SU-DHL-6 (cell line): ENCODE measurements at regions not wholly inside any gene's neighbourhood (a gene's known extent, or its start where the extent isn't known, plus 50 kb on each side); places are given as distances from the start of the nearest gene placed in this dataset.

Experiments
- H2AFZ ChIP-seq: fragments of 200-600 bp; sonication (generic); 2 replicates; pipeline ENCODE4 v1.6.1; 2014; ENCODE audit warnings: low read depth, mild to moderate bottlenecking, moderate library complexity, mixed read lengths, antibody characterized with exemption, low read length; ENCODE audit not compliant: severe bottlenecking
- H3F3A ChIP-seq: fragments of 200-600 bp; shearing (Covaris generic); 2 replicates; pipeline ENCODE4 v1.6.0; 2016; ENCODE audit warnings: antibody characterized with exemption, mild to moderate bottlenecking; ENCODE audit not compliant: insufficient read depth
- H3K27ac ChIP-seq: fragments of 200-600 bp; sonication (generic); 2 replicates; pipeline ENCODE4 v1.5.1; 2016; ENCODE audit warnings: low read depth, mild to moderate bottlenecking, low read length, moderate library complexity, mixed read lengths
- H3K27me3 ChIP-seq: fragments of 200-600 bp; sonication (generic), shearing (Covaris generic); 2 replicates; pipeline ENCODE4 v1.6.0; 2014; ENCODE audit warnings: mild to moderate bottlenecking, low read length
- H3K36me3 ChIP-seq: fragments of 200-600 bp; sonication (generic); 2 replicates; pipeline ENCODE4 v1.6.1; 2014; ENCODE audit warnings: mild to moderate bottlenecking, low read length, mixed read lengths
- H3K4me2 ChIP-seq: fragments of 300-600, 200-600 bp; shearing (Covaris generic), sonication (generic); 2 replicates; pipeline ENCODE4 v1.6.0; 2014; ENCODE audit warnings: low read length, low read depth, mild to moderate bottlenecking; ENCODE audit not compliant: poor library complexity, severe bottlenecking
- H3K4me3 ChIP-seq: fragments of 200-600 bp; sonication (generic); 2 replicates; pipeline ENCODE4 v1.5.1; 2014; ENCODE audit warnings: antibody characterized with exemption, low read length, mild to moderate bottlenecking, mixed read lengths; ENCODE audit not compliant: insufficient read depth, poor library complexity, severe bottlenecking
- H3K79me2 ChIP-seq: fragments of 200-600 bp; sonication (generic); 2 replicates; pipeline ENCODE4 v1.6.1; 2014; ENCODE audit warnings: mild to moderate bottlenecking, low read length, moderate library complexity; ENCODE audit not compliant: insufficient read depth
- H3K9ac ChIP-seq: fragments of 200-600 bp; sonication (generic); 2 replicates; pipeline ENCODE4 v1.7.0; 2014; ENCODE audit warnings: mild to moderate bottlenecking, low read length
- H3K9me2 ChIP-seq: fragments of 200-600 bp; sonication (generic); replicated peaks from 2 replicates; pipeline ENCODE4 v1.6.1; 2014; ENCODE audit warnings: low read length; ENCODE audit not compliant: insufficient read depth
- H3K9me3 ChIP-seq: fragments of 200-600 bp; sonication (generic); 2 replicates; pipeline ENCODE4 v1.6.1; 2014; ENCODE audit warnings: low read length, mixed read lengths; ENCODE audit not compliant: insufficient read depth
- H4K20me1 ChIP-seq: fragments of 200-600 bp; sonication (generic); 2 replicates; pipeline ENCODE4 v1.6.1; 2014; ENCODE audit warnings: low read depth, mild to moderate bottlenecking, antibody characterized with exemption, low read length, moderate library complexity, mixed read lengths
- CTCF ChIP-seq: fragments of 200-600 bp; sonication (generic); IDR thresholded peaks from one replicate; pipeline ENCODE4 v1.5.1; 2017; ENCODE audit warnings: antibody characterized with exemption, mild to moderate bottlenecking, low read length, moderate library complexity; ENCODE audit not compliant: insufficient read depth, poor library complexity, severe bottlenecking
- EZH2phosphoT487 ChIP-seq: fragments of 200-600 bp; sonication (generic), shearing (Covaris generic); conservative IDR thresholded peaks from 2 replicates; pipeline ENCODE4 v1.6.1; 2018; ENCODE audit warnings: mild to moderate bottlenecking, antibody characterized with exemption, low read length, moderate library complexity, mixed read lengths

DNA sequence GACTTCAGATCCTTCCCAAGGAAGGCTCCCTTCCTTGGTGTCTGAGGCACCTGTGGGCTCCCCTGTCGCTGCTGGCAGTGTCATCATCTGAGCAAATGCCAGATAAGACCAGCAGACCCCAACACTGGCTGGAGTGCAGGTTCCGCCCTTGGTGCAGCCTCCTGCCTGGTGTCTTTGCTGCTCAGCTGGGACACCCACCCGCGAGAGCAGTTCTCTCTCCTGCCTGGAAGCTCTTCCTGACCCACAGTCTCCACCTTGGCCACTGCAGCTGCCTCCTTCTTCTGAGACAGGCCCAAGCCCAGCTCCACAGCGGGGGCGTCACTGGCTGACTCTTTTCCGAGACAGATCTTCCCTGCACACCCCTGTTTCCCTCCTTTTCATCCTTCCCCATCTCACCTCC is 395.7 kb upstream of the MAP3K7 start:
- Histone ChIP-seq H3K9me2 (no peaks in the 10 kb centered on the region), H3K9ac (no peak overlapping the region), H3F3A (no peaks in the 10 kb centered on the region), H4K20me1 (no peaks in the 10 kb centered on the region), H3K9me3 (no peaks in the 10 kb centered on the region), H3K4me2 (no peak overlapping the region), H3K79me2 (no peaks in the 10 kb centered on the region), H3K36me3 (no peaks in the 10 kb centered on the region), H3K4me3 (no peak overlapping the region), H3K27ac (no peak overlapping the region), H2AFZ (no peak overlapping the region), H3K27me3 (no peaks in the 10 kb centered on the region)
- no peak for TF ChIP-seq CTCF
- no peak for TF ChIP-seq EZH2phosphoT487

- Histone ChIP-seq H3K4me3 (no peak overlapping the region), H3K4me2 (no peak overlapping the region), H3K27me3 (no peaks in the 10 kb centered on the region), H2AFZ (no peak overlapping the region), H3K9me3 (no peaks in the 10 kb centered on the region), H4K20me1 (no peaks in the 10 kb centered on the region), H3K9me2 (no peaks in the 10 kb centered on the region), H3K36me3 (no peaks in the 10 kb centered on the region), H3F3A (no peaks in the 10 kb centered on the region), H3K9ac (no peak overlapping the region), H3K27ac (no peak overlapping the region), H3K79me2 (no peaks in the 10 kb centered on the region)
- no peak for TF ChIP-seq EZH2phosphoT487
- no peak for TF ChIP-seq CTCF
Measured at GRCh38 chr6:90982051-90982450, 395.2 kb upstream of the MAP3K7 start.

DNA sequence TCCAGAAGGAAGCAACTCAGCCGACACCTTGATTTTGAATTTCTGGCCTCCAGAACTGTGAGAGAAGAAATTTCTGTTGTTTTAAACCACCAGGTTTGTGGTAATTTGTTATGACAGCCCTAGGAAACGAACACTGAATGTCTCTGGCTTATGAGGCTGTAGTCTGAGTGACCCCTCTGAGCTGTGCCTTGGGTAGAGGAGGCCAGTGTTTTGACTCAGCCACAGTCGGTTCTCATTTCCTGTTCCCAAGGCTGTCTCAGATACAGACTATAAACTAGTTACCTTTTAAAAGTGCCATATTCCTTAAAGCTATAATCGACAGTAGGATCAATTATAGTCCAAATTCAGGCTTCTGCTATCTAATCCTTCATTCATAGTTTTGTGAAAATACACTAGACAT is 391.2 kb upstream of the MAP3K7 start:
- Histone ChIP-seq H3K9ac (no peak overlapping the region), H2AFZ (no peak overlapping the region), H3F3A (no peaks in the 10 kb centered on the region), H4K20me1 (no peaks in the 10 kb centered on the region), H3K4me3 (no peak overlapping the region), H3K79me2 (no peaks in the 10 kb centered on the region), H3K27me3 (no peaks in the 10 kb centered on the region), H3K36me3 (no peaks in the 10 kb centered on the region), H3K27ac (no peak overlapping the region), H3K4me2 (no peak overlapping the region), H3K9me3 (no peaks in the 10 kb centered on the region), H3K9me2 (no peaks in the 10 kb centered on the region)
- TF ChIP-seq CTCF = no peak
- TF ChIP-seq EZH2phosphoT487 = no peak

GRCh38 chr6:90977513-90977912 is 390.6 kb upstream of the MAP3K7 start:
- no peak for TF ChIP-seq EZH2phosphoT487
- TF ChIP-seq CTCF = no peak

More at GRCh38 chr6:90977513-90977912, 390.6 kb upstream of the MAP3K7 start:
- Histone ChIP-seq H3K9ac (no peak overlapping the region), H2AFZ (no peak overlapping the region), H3K9me3 (no peaks in the 10 kb centered on the region), H3K79me2 (no peaks in the 10 kb centered on the region), H3K4me3 (no peak overlapping the region), H3K27me3 (no peaks in the 10 kb centered on the region), H3K9me2 (no peaks in the 10 kb centered on the region), H3K36me3 (no peaks in the 10 kb centered on the region), H3K4me2 (no peak overlapping the region), H4K20me1 (no peaks in the 10 kb centered on the region), H3F3A (no peaks in the 10 kb centered on the region), H3K27ac (no peak overlapping the region)
